ENCODE measurements at regions not wholly inside any gene's neighbourhood (a gene's known extent, or its start where the extent isn't known, plus 50 kb on each side); places are given as distances from the start of the nearest gene placed in this dataset.
A peak's percentile ranks its signal among the peaks of the same experiment; 100 is the strongest.

GRCh38 chr18:47725656-47726055 lies 204.8 kb downstream of the SMAD2 start:
- Mint-ChIP-seq H3K27ac (peak overlapping the region in 1 of 8 donors; percentile 82), H3K4me1 (no peaks in the 10 kb centered on the region), H3K36me3 (no peaks in the 10 kb centered on the region), H3K4me3 (no peak overlapping the region), H3K9me3 (no peaks in the 10 kb centered on the region), H3K27me3 (peaks cover 8 to 29% of the 10 kb centered on the region in 2 donors)
- H3K4me3 ChIP-seq (ENCODE audit: low read length): no peak overlapping the region
- ChIA-PET CTCF (no interaction called here), POLR2A (no interaction called here)
- no peaks in the 10 kb centered on the region for H3K27me3 ChIP-seq (ENCODE audit: insufficient read depth, low read length, poor library complexity, severe bottlenecking)
- DNase-seq: no peak
- H3K9me3 ChIP-seq (ENCODE audit: low read length): no peaks in the 10 kb centered on the region
- H3K36me3 ChIP-seq (ENCODE audit: insufficient read depth, low read length): no peaks in the 10 kb centered on the region
- no peak overlapping the region for H3K27ac ChIP-seq (ENCODE audit: low read depth, low read length)
- no peaks in the 10 kb centered on the region for H3K4me1 ChIP-seq (ENCODE audit: insufficient read depth, low read length)

GRCh38 chr18:47724186-47724975 lies 206.1 kb downstream of the SMAD2 start:
- ChIA-PET POLR2A (no interaction called here), CTCF (no interaction called here)
- Mint-ChIP-seq H3K4me3 (no peak overlapping the region), H3K27me3 (peaks cover 7 to 23% of the 10 kb centered on the region in 2 donors), H3K36me3 (no peaks in the 10 kb centered on the region), H3K4me1 (no peaks in the 10 kb centered on the region), H3K9me3 (no peaks in the 10 kb centered on the region), H3K27ac (no peak overlapping the region)
- DNase-seq: no peak
- no peak overlapping the region for H3K4me3 ChIP-seq (ENCODE audit: low read length)
- no peak overlapping the region for H3K27ac ChIP-seq (ENCODE audit: low read depth, low read length)
- no peaks in the 10 kb centered on the region for H3K4me1 ChIP-seq (ENCODE audit: insufficient read depth, low read length)
- H3K36me3 ChIP-seq (ENCODE audit: insufficient read depth, low read length): no peaks in the 10 kb centered on the region
- no peaks in the 10 kb centered on the region for H3K9me3 ChIP-seq (ENCODE audit: low read length)
- no peaks in the 10 kb centered on the region for H3K27me3 ChIP-seq (ENCODE audit: insufficient read depth, low read length, poor library complexity, severe bottlenecking)

- H3K4me3 Mint-ChIP-seq: no peak overlapping the region
- H3K9me3 Mint-ChIP-seq: no peaks in the 10 kb centered on the region
- H3K27me3 Mint-ChIP-seq: peaks cover 7 to 14% of the 10 kb centered on the region in 2 donors
These were observed 208.6 kb downstream of the SMAD2 start for GRCh38 chr18:47721876-47722275.

GRCh38 chr18:47720741-47721140 lies 209.7 kb downstream of the SMAD2 start:
- no peak for DNase-seq
- no peak overlapping the region for H3K4me3 ChIP-seq (ENCODE audit: low read length)
- no peak overlapping the region for H3K27ac ChIP-seq (ENCODE audit: low read depth, low read length)
- H3K36me3 Mint-ChIP-seq: no peaks in the 10 kb centered on the region
- POLR2A ChIA-PET: no interaction called here
- H3K27me3 ChIP-seq (ENCODE audit: insufficient read depth, low read length, poor library complexity, severe bottlenecking): no peaks in the 10 kb centered on the region
- H3K4me3 Mint-ChIP-seq: no peak overlapping the region
- no peaks in the 10 kb centered on the region for H3K4me1 Mint-ChIP-seq
- CTCF ChIA-PET: no interaction called here
- no peaks in the 10 kb centered on the region for H3K9me3 Mint-ChIP-seq
- H3K36me3 ChIP-seq (ENCODE audit: insufficient read depth, low read length): no peaks in the 10 kb centered on the region
- no peak overlapping the region for H3K27ac Mint-ChIP-seq
- no peaks in the 10 kb centered on the region for H3K9me3 ChIP-seq (ENCODE audit: low read length)
- peaks cover 7 to 10% of the 10 kb centered on the region in 2 donors for H3K27me3 Mint-ChIP-seq
- no peaks in the 10 kb centered on the region for H3K4me1 ChIP-seq (ENCODE audit: insufficient read depth, low read length)

More at GRCh38 chr18:47721876-47722275, 208.6 kb downstream of the SMAD2 start:
- Mint-ChIP-seq H3K27ac (no peak overlapping the region), H3K4me1 (no peaks in the 10 kb centered on the region), H3K36me3 (no peaks in the 10 kb centered on the region)
- POLR2A ChIA-PET: no interaction called here
- no peaks in the 10 kb centered on the region for H3K27me3 ChIP-seq (ENCODE audit: insufficient read depth, low read length, poor library complexity, severe bottlenecking)
- DNase-seq: no peak
- H3K4me1 ChIP-seq (ENCODE audit: insufficient read depth, low read length): no peaks in the 10 kb centered on the region
- H3K27ac ChIP-seq (ENCODE audit: low read depth, low read length): no peak overlapping the region
- no peaks in the 10 kb centered on the region for H3K9me3 ChIP-seq (ENCODE audit: low read length)
- CTCF ChIA-PET: no interaction called here
- H3K36me3 ChIP-seq (ENCODE audit: insufficient read depth, low read length): no peaks in the 10 kb centered on the region
- H3K4me3 ChIP-seq (ENCODE audit: low read length): no peak overlapping the region

GRCh38 chr18:47719096-47719780 lies 211.2 kb downstream of the SMAD2 start:
- no peaks in the 10 kb centered on the region for H3K4me1 Mint-ChIP-seq
- no peak overlapping the region for H3K4me3 Mint-ChIP-seq
- DNase-seq: no peak
- Histone ChIP-seq H3K36me3 (ENCODE audit: insufficient read depth, low read length) (no peaks in the 10 kb centered on the region), H3K27me3 (ENCODE audit: insufficient read depth, low read length, poor library complexity, severe bottlenecking) (no peaks in the 10 kb centered on the region), H3K4me3 (ENCODE audit: low read length) (no peak overlapping the region), H3K4me1 (ENCODE audit: insufficient read depth, low read length) (no peaks in the 10 kb centered on the region), H3K9me3 (ENCODE audit: low read length) (no peaks in the 10 kb centered on the region), H3K27ac (ENCODE audit: low read depth, low read length) (no peak overlapping the region)
- H3K27me3 Mint-ChIP-seq: peaks cover 3 to 6% of the 10 kb centered on the region in 2 donors
- H3K9me3 Mint-ChIP-seq: no peaks in the 10 kb centered on the region
- POLR2A ChIA-PET: no interaction called here
- H3K36me3 Mint-ChIP-seq: no peaks in the 10 kb centered on the region
- CTCF ChIA-PET: no interaction called here
- no peak overlapping the region for H3K27ac Mint-ChIP-seq

- no peaks in the 10 kb centered on the region for H3K36me3 Mint-ChIP-seq
- no peaks in the 10 kb centered on the region for H3K27me3 ChIP-seq (ENCODE audit: insufficient read depth, low read length, poor library complexity, severe bottlenecking)
- H3K27me3 Mint-ChIP-seq: peaks cover 3 to 6% of the 10 kb centered on the region in 2 donors
- POLR2A ChIA-PET: no interaction called here
- H3K9me3 Mint-ChIP-seq: no peaks in the 10 kb centered on the region
- H3K4me1 Mint-ChIP-seq: no peaks in the 10 kb centered on the region
- H3K27ac ChIP-seq (ENCODE audit: low read depth, low read length): no peak overlapping the region
- no peak overlapping the region for H3K4me3 Mint-ChIP-seq
- no peaks in the 10 kb centered on the region for H3K36me3 ChIP-seq (ENCODE audit: insufficient read depth, low read length)
- no peak overlapping the region for H3K27ac Mint-ChIP-seq
- CTCF ChIA-PET: no interaction called here
- no peaks in the 10 kb centered on the region for H3K4me1 ChIP-seq (ENCODE audit: insufficient read depth, low read length)
- no peak for DNase-seq
- H3K4me3 ChIP-seq (ENCODE audit: low read length): no peak overlapping the region
- no peaks in the 10 kb centered on the region for H3K9me3 ChIP-seq (ENCODE audit: low read length)
These were observed 211.8 kb downstream of the SMAD2 start for GRCh38 chr18:47718646-47719045.

GRCh38 chr18:47717257-47717656 lies 213.2 kb downstream of the SMAD2 start:
- no peak overlapping the region for H3K4me3 Mint-ChIP-seq
- no peaks in the 10 kb centered on the region for H3K36me3 Mint-ChIP-seq
- no peak overlapping the region for H3K27ac ChIP-seq (ENCODE audit: low read depth, low read length)
- no peak for DNase-seq
- H3K27me3 ChIP-seq (ENCODE audit: insufficient read depth, low read length, poor library complexity, severe bottlenecking): no peaks in the 10 kb centered on the region
- no peak overlapping the region for H3K27ac Mint-ChIP-seq
- ChIA-PET POLR2A (no interaction called here), CTCF (interaction anchor here (1.0 kb wide), 1 partner anchor 31 kb away, joined by 3 read pairs; no protein-coding TSS in a partner anchor)
- no peaks in the 10 kb centered on the region for H3K36me3 ChIP-seq (ENCODE audit: insufficient read depth, low read length)
- H3K4me1 Mint-ChIP-seq: no peaks in the 10 kb centered on the region
- H3K9me3 Mint-ChIP-seq: no peaks in the 10 kb centered on the region
- no peak overlapping the region for H3K4me3 ChIP-seq (ENCODE audit: low read length)
- no peaks in the 10 kb centered on the region for H3K4me1 ChIP-seq (ENCODE audit: insufficient read depth, low read length)
- peaks cover 9 to 10% of the 10 kb centered on the region in 2 donors for H3K27me3 Mint-ChIP-seq
- no peaks in the 10 kb centered on the region for H3K9me3 ChIP-seq (ENCODE audit: low read length)

GRCh38 chr18:47716632-47717185 lies 213.8 kb downstream of the SMAD2 start:
- Mint-ChIP-seq H3K36me3 (no peaks in the 10 kb centered on the region), H3K4me1 (no peaks in the 10 kb centered on the region), H3K27ac (no peak overlapping the region), H3K4me3 (no peak overlapping the region), H3K9me3 (no peaks in the 10 kb centered on the region), H3K27me3 (peaks cover 10% of the 10 kb centered on the region in 2 donors)
- H3K9me3 ChIP-seq (ENCODE audit: low read length): no peaks in the 10 kb centered on the region
- DNase-seq: no peak
- H3K36me3 ChIP-seq (ENCODE audit: insufficient read depth, low read length): no peaks in the 10 kb centered on the region
- ChIA-PET POLR2A (no interaction called here), CTCF (interaction anchor here (0.7 to 1.0 kb wide), 2 partner anchors 32 to 253 kb away, joined by 3 read pairs; no protein-coding TSS in a partner anchor)
- no peaks in the 10 kb centered on the region for H3K27me3 ChIP-seq (ENCODE audit: insufficient read depth, low read length, poor library complexity, severe bottlenecking)
- H3K27ac ChIP-seq (ENCODE audit: low read depth, low read length): no peak overlapping the region
- H3K4me1 ChIP-seq (ENCODE audit: insufficient read depth, low read length): no peaks in the 10 kb centered on the region
- no peak overlapping the region for H3K4me3 ChIP-seq (ENCODE audit: low read length)

Data from CD8-positive, alpha-beta memory T cell (primary cell).